GM18873 (cell line): ENCODE measurements at regions not wholly inside any gene's neighbourhood (a gene's known extent, or its start where the extent isn't known, plus 50 kb on each side); places are given as distances from the start of the nearest gene placed in this dataset.

ENCODE experiments used
- ATAC-seq: cut with Tn5 transposase; IDR thresholded peaks from one replicate; pipeline ENCODE4 v1.9.1; 2021; ENCODE audit warnings: mild to moderate bottlenecking, moderate library complexity, moderate number of reproducible peaks; ENCODE audit not compliant: unreplicated experiment, low FRiP score

GRCh38 chr4:53821179-53821851 is 230.0 kb upstream of the LNX1 start:
- no peak for ATAC-seq

GRCh38 chr4:53818104-53818503 is 226.8 kb upstream of the LNX1 start:
- no peak for ATAC-seq

GRCh38 chr4:53816561-53816960 is 225.3 kb upstream of the LNX1 start:
- no peak for ATAC-seq

GRCh38 chr4:53815281-53815680 is 224.0 kb upstream of the LNX1 start:
- ATAC-seq: no peak

- ATAC-seq: no peak
These were observed 222.7 kb upstream of the LNX1 start for GRCh38 chr4:53813998-53814397.

GRCh38 chr4:53810643-53811042 is 219.4 kb upstream of the LNX1 start:
- no peak for ATAC-seq

GRCh38 chr4:53809816-53810215 is 218.5 kb upstream of the LNX1 start:
- no peak for ATAC-seq

GRCh38 chr4:53805291-53805690 is 214.0 kb upstream of the LNX1 start:
- no peak for ATAC-seq

- peak; percentile 52 for ATAC-seq
These were observed 213.4 kb upstream of the LNX1 start for GRCh38 chr4:53804719-53805118.

GRCh38 chr4:53802500-53802899 is 211.2 kb upstream of the LNX1 start:
- no peak for ATAC-seq

- no peak for ATAC-seq
These were observed 210.1 kb upstream of the LNX1 start for GRCh38 chr4:53801373-53801772.

- no peak for ATAC-seq
These were observed 209.5 kb upstream of the LNX1 start for GRCh38 chr4:53800741-53801140.

GRCh38 chr4:53793096-53793495 is 201.8 kb upstream of the LNX1 start:
- no peak for ATAC-seq

- no peak for ATAC-seq
These were observed 199.0 kb upstream of the LNX1 start for GRCh38 chr4:53790286-53790685.

- ATAC-seq: no peak
These were observed 197.3 kb upstream of the LNX1 start for GRCh38 chr4:53788621-53789020.

GRCh38 chr4:53788011-53788410 is 196.7 kb upstream of the LNX1 start:
- no peak for ATAC-seq

- ATAC-seq: no peak
These were observed 195.3 kb upstream of the LNX1 start for GRCh38 chr4:53786632-53787031.

- ATAC-seq: no peak
These were observed 194.7 kb upstream of the LNX1 start for GRCh38 chr4:53785996-53786395.

- ATAC-seq: no peak
These were observed 192.8 kb upstream of the LNX1 start for GRCh38 chr4:53784112-53784511.

- ATAC-seq: no peak
These were observed 192.0 kb upstream of the LNX1 start for GRCh38 chr4:53783208-53783859.

- ATAC-seq: no peak
These were observed 191.2 kb upstream of the LNX1 start for GRCh38 chr4:53782458-53782845.
